ENCODE measurements at regions not wholly inside any gene's neighbourhood (a gene's known extent, or its start where the extent isn't known, plus 50 kb on each side); places are given as distances from the start of the nearest gene placed in this dataset.

- H3K27me3 ChIP-seq: no peaks in the 10 kb centered on the region
These were observed 342.2 kb upstream of the MKI67 start for GRCh38 chr10:128468462-128468861.

GRCh38 chr10:128469515-128469914 is 343.3 kb upstream of the MKI67 start:
- Histone ChIP-seq H3K4me1 (ENCODE audit: insufficient read depth) (no peaks in the 10 kb centered on the region), H3K36me3 (no peaks in the 10 kb centered on the region), H3K4me3 (no peak overlapping the region), H3K27me3 (no peaks in the 10 kb centered on the region), H3K27ac (no peak overlapping the region), H3K9me3 (no peaks in the 10 kb centered on the region)
- TF ChIP-seq POLR2A (IDR thresholded peaks at IDR 0.05) (no peak), CTCF (IDR thresholded peaks at IDR 0.05) (no peak), EP300 (IDR thresholded peaks at IDR 0.05) (no peak)
- no peak for DNase-seq
- 63 to 68% (median 66%) methylated on average over 9 of the region's 9 CpGs for WGBS, 3 donors
- intact Hi-C loops (cut with DNase I): no loop called here

More at GRCh38 chr10:128468462-128468861, 342.2 kb upstream of the MKI67 start:
- Histone ChIP-seq H3K4me1 (ENCODE audit: insufficient read depth) (no peaks in the 10 kb centered on the region), H3K4me3 (no peak overlapping the region), H3K27ac (no peak overlapping the region), H3K36me3 (no peaks in the 10 kb centered on the region), H3K9me3 (no peaks in the 10 kb centered on the region)
- 73 to 82% (median 77%) methylated on average over 7 of the region's 7 CpGs for WGBS, 3 donors
- DNase-seq: no peak
- intact Hi-C loops (cut with DNase I): no loop called here
- TF ChIP-seq POLR2A (IDR thresholded peaks at IDR 0.05) (no peak), EP300 (IDR thresholded peaks at IDR 0.05) (no peak), CTCF (IDR thresholded peaks at IDR 0.05) (no peak)

GRCh38 chr10:128470321-128470965 is 344.2 kb upstream of the MKI67 start:
- intact Hi-C loops (cut with DNase I): no loop called here
- TF ChIP-seq CTCF (IDR thresholded peaks at IDR 0.05): no peak
- Histone ChIP-seq H3K27ac (no peak overlapping the region), H3K4me3 (no peak overlapping the region), H3K27me3 (no peaks in the 10 kb centered on the region), H3K36me3 (no peaks in the 10 kb centered on the region), H3K9me3 (no peaks in the 10 kb centered on the region), H3K4me1 (ENCODE audit: insufficient read depth) (no peaks in the 10 kb centered on the region)
- WGBS, 3 donors: 57 to 70% (median 60%) methylated on average over 23 to 34 of the region's 34 CpGs
- no peak for DNase-seq

GRCh38 chr10:128471151-128471550 is 344.9 kb upstream of the MKI67 start:
- TF ChIP-seq CTCF (IDR thresholded peaks at IDR 0.05): no peak
- TF ChIP-seq POLR2A (IDR thresholded peaks at IDR 0.05): no peak
- no peak for TF ChIP-seq EP300 (IDR thresholded peaks at IDR 0.05)
- 78 to 82% (median 82%) methylated on average over 12 of the region's 12 CpGs for WGBS, 3 donors

More at GRCh38 chr10:128471151-128471550, 344.9 kb upstream of the MKI67 start:
- H3K27ac ChIP-seq: no peak overlapping the region
- no peak overlapping the region for H3K4me3 ChIP-seq
- intact Hi-C loops (cut with DNase I): no loop called here
- no peaks in the 10 kb centered on the region for H3K4me1 ChIP-seq (ENCODE audit: insufficient read depth)
- H3K36me3 ChIP-seq: no peaks in the 10 kb centered on the region
- no peaks in the 10 kb centered on the region for H3K27me3 ChIP-seq
- H3K9me3 ChIP-seq: no peaks in the 10 kb centered on the region
- no peak for DNase-seq

Measured in ovary (tissue), 7 donors.